SK-N-SH treated with all-trans-retinoic acid at 6 μM for 48 hours (cell line): ENCODE measurements at regions not wholly inside any gene's neighbourhood (a gene's known extent, or its start where the extent isn't known, plus 50 kb on each side); places are given as distances from the start of the nearest gene placed in this dataset.
A peak's percentile ranks its signal among the peaks of the same experiment; 100 is the strongest.

Experiments
- ATAC-seq: fragments of 200-7000 bp; cut with Tn5 transposase; 3 replicates; pipeline ENCODE4 v1.9.1; 2020; ENCODE audit warnings: mild to moderate bottlenecking, moderate library complexity
- BACH2 ChIP-seq: fragments of 250-450 bp; sonication (Bioruptor Pico); IDR thresholded peaks from 2 replicates; pipeline ENCODE4 v1.9.0; 2021; ENCODE audit warnings: mild to moderate bottlenecking, borderline replicate concordance
- CREB5 ChIP-seq: fragments of 250-450 bp; sonication (Bioruptor Pico); IDR thresholded peaks from 2 replicates; pipeline ENCODE4 v1.5.1; 2020; ENCODE audit warnings: low read depth, mild to moderate bottlenecking, moderate library complexity
- CSDC2 ChIP-seq: fragments of 250-450 bp; sonication (Bioruptor Pico); IDR thresholded peaks from 2 replicates; pipeline ENCODE4 v1.5.0; 2020; ENCODE audit warnings: mild to moderate bottlenecking, moderate library complexity
- ESRRG ChIP-seq: fragments of 250-450 bp; sonication (Bioruptor Pico); IDR thresholded peaks from 2 replicates; pipeline ENCODE4 v1.6.1; 2021; ENCODE audit warnings: mild to moderate bottlenecking
- GLIS3 ChIP-seq: fragments of 250-450 bp; sonication (Bioruptor Pico); IDR thresholded peaks from 2 replicates; pipeline ENCODE4 v1.5.0; 2020; ENCODE audit warnings: mild to moderate bottlenecking, moderate library complexity
- OSR1 ChIP-seq: fragments of 250-450 bp; sonication (Bioruptor Pico); IDR thresholded peaks from 2 replicates; pipeline ENCODE4 v1.8.0; 2022; ENCODE audit warnings: moderate library complexity, mild to moderate bottlenecking, inconsistent platforms
- POU6F1 ChIP-seq: fragments of 250-450 bp; sonication (Bioruptor Pico); IDR thresholded peaks from 2 replicates; pipeline ENCODE4 v1.8.0; 2021; ENCODE audit warnings: low read depth, mild to moderate bottlenecking, moderate library complexity, borderline replicate concordance
- PPARA ChIP-seq: fragments of 250-450 bp; sonication (Bioruptor Pico); IDR thresholded peaks from 2 replicates; pipeline ENCODE4 v1.5.0; 2020; ENCODE audit warnings: mild to moderate bottlenecking, borderline replicate concordance
- RARB ChIP-seq: fragments of 250-450 bp; sonication (Bioruptor Pico); IDR thresholded peaks from 2 replicates; pipeline ENCODE4 v1.8.0; 2021; ENCODE audit warnings: mild to moderate bottlenecking, moderate library complexity
- SNAI2 ChIP-seq: fragments of 250-450 bp; sonication (Bioruptor Pico); IDR thresholded peaks from 2 replicates; pipeline ENCODE4 v1.5.0; 2020; ENCODE audit warnings: mild to moderate bottlenecking, moderate library complexity
- TCF4 ChIP-seq: fragments of 250-450 bp; sonication (Bioruptor Pico); IDR thresholded peaks from 2 replicates; pipeline ENCODE4 v1.8.0; 2021; ENCODE audit warnings: mild to moderate bottlenecking, moderate library complexity, borderline replicate concordance
- TOX ChIP-seq: fragments of 250-450 bp; sonication (Bioruptor Pico); IDR thresholded peaks from 2 replicates; pipeline ENCODE4 v1.8.0; 2021; ENCODE audit warnings: mild to moderate bottlenecking, moderate library complexity, borderline replicate concordance
- ZC3H10 ChIP-seq: fragments of 250-450 bp; sonication (Bioruptor Pico); IDR thresholded peaks from 2 replicates; pipeline ENCODE4 v1.5.1; 2021; ENCODE audit warnings: mild to moderate bottlenecking, moderate library complexity
- ZFP30 ChIP-seq: fragments of 450-650 bp; formaldehyde crosslinking; IDR thresholded peaks from 2 replicates; pipeline ENCODE4 v1.5.0; 2022; ENCODE audit warnings: mild to moderate bottlenecking, moderate library complexity
- ZNF565 ChIP-seq: fragments of 450-650 bp; formaldehyde crosslinking; conservative IDR thresholded peaks from 2 replicates; pipeline ENCODE4 v1.5.0; 2020; ENCODE audit warnings: low read depth, mild to moderate bottlenecking, moderate library complexity
- ZNF70 ChIP-seq: fragments of 450-650 bp; formaldehyde crosslinking; IDR thresholded peaks from 2 replicates; pipeline ENCODE4 v1.5.0; 2020; ENCODE audit warnings: mild to moderate bottlenecking, moderate library complexity
- ZNF8 ChIP-seq: fragments of 450-650 bp; formaldehyde crosslinking; IDR thresholded peaks from 2 replicates; pipeline ENCODE4 v1.5.0; 2020; ENCODE audit warnings: mild to moderate bottlenecking, moderate library complexity
- TF ChIP-seq, protein P1 (sequence below): fragments of 250-450 bp; sonication (Bioruptor Pico); IDR thresholded peaks from 2 replicates; pipeline ENCODE4 v1.8.0; 2020; ENCODE audit warnings: mild to moderate bottlenecking, moderate library complexity, borderline replicate concordance
- TF ChIP-seq, protein P2 (sequence below): fragments of 250-450 bp; sonication (Bioruptor Pico); IDR thresholded peaks from 2 replicates; pipeline ENCODE4 v1.5.0; 2020; ENCODE audit warnings: mild to moderate bottlenecking, moderate library complexity
- TF ChIP-seq, protein P3 (sequence below): fragments of 250-450 bp; sonication (Bioruptor Pico); IDR thresholded peaks from 2 replicates; pipeline ENCODE4 v1.5.1; 2021; ENCODE audit warnings: mild to moderate bottlenecking, moderate library complexity

DNA sequence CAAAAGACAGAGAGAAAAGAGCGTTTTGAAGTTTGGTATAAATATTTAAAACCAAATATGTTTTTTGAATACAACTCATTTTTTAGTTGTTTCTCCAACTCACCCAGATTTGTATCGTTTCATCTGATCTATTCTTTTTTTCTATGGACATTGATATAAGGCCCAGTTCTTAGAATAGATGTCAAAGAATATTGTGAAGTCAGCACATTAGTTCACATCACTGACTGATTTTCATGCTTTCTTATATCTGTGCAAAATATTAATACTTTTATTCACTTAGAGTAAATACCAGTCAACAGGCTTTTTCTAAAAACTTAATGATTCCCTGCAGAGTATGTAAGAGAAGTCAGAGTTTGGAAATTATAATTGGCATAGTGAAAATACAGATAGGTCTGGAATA, 254.4 kb upstream of the PTPRD start:
- TF ChIP-seq ZFP30 (CRISPR knock-in tag) (no peak), ZC3H10 (no peak)
- no peak for ATAC-seq

GRCh38 chr9:10869687-10870086, 256.9 kb upstream of the PTPRD start:
- no peak for TF ChIP-seq ZNF8
- no peak for TF ChIP-seq ZNF70 (CRISPR knock-in tag)
- no peak for TF ChIP-seq CSDC2 (CRISPR knock-in tag)
- no peak for TF ChIP-seq SNAI2 (CRISPR knock-in tag)
- TF ChIP-seq BACH2 (CRISPR knock-in tag): no peak
- no peak for TF ChIP-seq TOX (CRISPR knock-in tag)
- TF ChIP-seq, protein P1, sequence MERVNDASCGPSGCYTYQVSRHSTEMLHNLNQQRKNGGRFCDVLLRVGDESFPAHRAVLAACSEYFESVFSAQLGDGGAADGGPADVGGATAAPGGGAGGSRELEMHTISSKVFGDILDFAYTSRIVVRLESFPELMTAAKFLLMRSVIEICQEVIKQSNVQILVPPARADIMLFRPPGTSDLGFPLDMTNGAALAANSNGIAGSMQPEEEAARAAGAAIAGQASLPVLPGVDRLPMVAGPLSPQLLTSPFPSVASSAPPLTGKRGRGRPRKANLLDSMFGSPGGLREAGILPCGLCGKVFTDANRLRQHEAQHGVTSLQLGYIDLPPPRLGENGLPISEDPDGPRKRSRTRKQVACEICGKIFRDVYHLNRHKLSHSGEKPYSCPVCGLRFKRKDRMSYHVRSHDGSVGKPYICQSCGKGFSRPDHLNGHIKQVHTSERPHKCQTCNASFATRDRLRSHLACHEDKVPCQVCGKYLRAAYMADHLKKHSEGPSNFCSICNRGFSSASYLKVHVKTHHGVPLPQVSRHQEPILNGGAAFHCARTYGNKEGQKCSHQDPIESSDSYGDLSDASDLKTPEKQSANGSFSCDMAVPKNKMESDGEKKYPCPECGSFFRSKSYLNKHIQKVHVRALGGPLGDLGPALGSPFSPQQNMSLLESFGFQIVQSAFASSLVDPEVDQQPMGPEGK (CRISPR knock-in tag): no peak
- no peak for TF ChIP-seq TCF4
- no peak for TF ChIP-seq GLIS3 (CRISPR knock-in tag)
- no peak for ATAC-seq

DNA sequence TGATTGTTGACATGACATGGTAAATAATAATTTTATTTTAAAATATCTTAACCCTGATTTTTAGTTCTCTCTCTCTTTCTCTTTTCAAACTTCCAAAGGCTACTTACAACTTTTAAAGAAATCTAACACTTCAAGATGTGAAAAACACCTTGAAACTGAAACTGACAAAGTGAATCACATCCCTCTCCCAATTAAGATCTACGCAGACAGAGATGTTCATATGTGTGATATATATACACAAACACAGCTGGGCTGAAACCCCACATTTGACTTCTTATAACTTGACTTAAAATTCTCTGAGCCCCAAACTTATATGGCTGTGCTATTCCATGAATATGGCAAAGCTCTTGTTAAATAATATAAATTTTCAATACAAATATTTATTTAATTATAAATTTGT, 261.2 kb upstream of the PTPRD start:
- ATAC-seq: no peak

GRCh38 chr9:10875752-10876151, 262.9 kb upstream of the PTPRD start:
- ATAC-seq: peak; percentile 54
- TF ChIP-seq ZNF8 (no peak), OSR1 (CRISPR knock-in tag) (no peak), RARB (no peak), CREB5 (no peak), ZFP30 (CRISPR knock-in tag) (no peak), TOX (CRISPR knock-in tag) (no peak), CSDC2 (CRISPR knock-in tag) (no peak), ESRRG (CRISPR knock-in tag) (no peak), TCF4 (no peak), ZNF70 (CRISPR knock-in tag) (no peak)
- TF ChIP-seq, protein P1 (CRISPR knock-in tag): no peak

More for the DNA sequence above, 261.2 kb upstream of the PTPRD start:
- no peak for TF ChIP-seq ZNF8
- TF ChIP-seq, protein P2, sequence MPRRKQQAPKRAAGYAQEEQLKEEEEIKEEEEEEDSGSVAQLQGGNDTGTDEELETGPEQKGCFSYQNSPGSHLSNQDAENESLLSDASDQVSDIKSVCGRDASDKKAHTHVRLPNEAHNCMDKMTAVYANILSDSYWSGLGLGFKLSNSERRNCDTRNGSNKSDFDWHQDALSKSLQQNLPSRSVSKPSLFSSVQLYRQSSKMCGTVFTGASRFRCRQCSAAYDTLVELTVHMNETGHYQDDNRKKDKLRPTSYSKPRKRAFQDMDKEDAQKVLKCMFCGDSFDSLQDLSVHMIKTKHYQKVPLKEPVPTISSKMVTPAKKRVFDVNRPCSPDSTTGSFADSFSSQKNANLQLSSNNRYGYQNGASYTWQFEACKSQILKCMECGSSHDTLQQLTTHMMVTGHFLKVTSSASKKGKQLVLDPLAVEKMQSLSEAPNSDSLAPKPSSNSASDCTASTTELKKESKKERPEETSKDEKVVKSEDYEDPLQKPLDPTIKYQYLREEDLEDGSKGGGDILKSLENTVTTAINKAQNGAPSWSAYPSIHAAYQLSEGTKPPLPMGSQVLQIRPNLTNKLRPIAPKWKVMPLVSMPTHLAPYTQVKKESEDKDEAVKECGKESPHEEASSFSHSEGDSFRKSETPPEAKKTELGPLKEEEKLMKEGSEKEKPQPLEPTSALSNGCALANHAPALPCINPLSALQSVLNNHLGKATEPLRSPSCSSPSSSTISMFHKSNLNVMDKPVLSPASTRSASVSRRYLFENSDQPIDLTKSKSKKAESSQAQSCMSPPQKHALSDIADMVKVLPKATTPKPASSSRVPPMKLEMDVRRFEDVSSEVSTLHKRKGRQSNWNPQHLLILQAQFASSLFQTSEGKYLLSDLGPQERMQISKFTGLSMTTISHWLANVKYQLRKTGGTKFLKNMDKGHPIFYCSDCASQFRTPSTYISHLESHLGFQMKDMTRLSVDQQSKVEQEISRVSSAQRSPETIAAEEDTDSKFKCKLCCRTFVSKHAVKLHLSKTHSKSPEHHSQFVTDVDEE (CRISPR knock-in tag): no peak
- TF ChIP-seq ZFP30 (CRISPR knock-in tag): no peak
- TF ChIP-seq ESRRG (CRISPR knock-in tag): no peak
- no peak for TF ChIP-seq PPARA (CRISPR knock-in tag)
- no peak for TF ChIP-seq ZNF565 (CRISPR knock-in tag)

GRCh38 chr9:10876333-10876732, 263.5 kb upstream of the PTPRD start:
- peak; percentile 81 for ATAC-seq
- TF ChIP-seq PPARA (CRISPR knock-in tag): no peak
- TF ChIP-seq POU6F1 (CRISPR knock-in tag): no peak
- no peak for TF ChIP-seq ZFP30 (CRISPR knock-in tag)
- no peak for TF ChIP-seq ZNF70 (CRISPR knock-in tag)
- TF ChIP-seq, protein P3, sequence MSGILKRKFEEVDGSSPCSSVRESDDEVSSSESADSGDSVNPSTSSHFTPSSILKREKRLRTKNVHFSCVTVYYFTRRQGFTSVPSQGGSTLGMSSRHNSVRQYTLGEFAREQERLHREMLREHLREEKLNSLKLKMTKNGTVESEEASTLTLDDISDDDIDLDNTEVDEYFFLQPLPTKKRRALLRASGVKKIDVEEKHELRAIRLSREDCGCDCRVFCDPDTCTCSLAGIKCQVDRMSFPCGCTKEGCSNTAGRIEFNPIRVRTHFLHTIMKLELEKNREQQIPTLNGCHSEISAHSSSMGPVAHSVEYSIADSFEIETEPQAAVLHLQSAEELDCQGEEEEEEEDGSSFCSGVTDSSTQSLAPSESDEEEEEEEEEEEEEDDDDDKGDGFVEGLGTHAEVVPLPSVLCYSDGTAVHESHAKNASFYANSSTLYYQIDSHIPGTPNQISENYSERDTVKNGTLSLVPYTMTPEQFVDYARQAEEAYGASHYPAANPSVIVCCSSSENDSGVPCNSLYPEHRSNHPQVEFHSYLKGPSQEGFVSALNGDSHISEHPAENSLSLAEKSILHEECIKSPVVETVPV (CRISPR knock-in tag): no peak
- no peak for TF ChIP-seq OSR1 (CRISPR knock-in tag)
- no peak for TF ChIP-seq ZNF8
- TF ChIP-seq, protein P2 (CRISPR knock-in tag): no peak
